CD14-positive monocyte (primary cell): ENCODE measurements at regions not wholly inside any gene's neighbourhood (a gene's known extent, or its start where the extent isn't known, plus 50 kb on each side); places are given as distances from the start of the nearest gene placed in this dataset.

Experiments
- DNase-seq, 3 donors: peaks; one replicate each; pipeline ENCODE4 v3.0.0-alpha.2; 2011 to 2022
- H2AFZ ChIP-seq: 2 replicates; pipeline ENCODE4 v1.6.0; 2012; ENCODE audit warnings: mild to moderate bottlenecking, low read depth, low read length, inconsistent platforms; ENCODE audit not compliant: insufficient read depth, poor library complexity, severe bottlenecking
- H3K27ac ChIP-seq, 2 donors: 1 replicate in 1 of 2; 2 replicates in 1 of 2; pipeline ENCODE4 v1.5.1; 2012 to 2013; ENCODE audit warnings: low read length in 2 of 2, control low read depth in 1 of 2, inconsistent platforms in 1 of 2, low read depth in 1 of 2, mild to moderate bottlenecking in 1 of 2
- H3K27me3 ChIP-seq, 2 donors: one replicate each; pipeline versions ENCODE4 v1.6.0 to v1.6.1; 2011 to 2013; ENCODE audit warnings: low read length in 2 of 2; ENCODE audit not compliant: control insufficient read depth in 2 of 2, insufficient read depth in 2 of 2
- H3K36me3 ChIP-seq, 2 donors: replicated peaks in 1 of 2; 1 replicate in 1 of 2; 2 replicates in 1 of 2; pipeline versions ENCODE4 v1.5.1 to v1.6.1; 2012 to 2013; ENCODE audit warnings: low read length in 2 of 2, control low read depth in 1 of 2, inconsistent platforms in 1 of 2, mild to moderate bottlenecking in 1 of 2; ENCODE audit not compliant: insufficient read depth in 2 of 2, control insufficient read depth in 1 of 2
- H3K4me1 ChIP-seq, 2 donors: 1 replicate in 1 of 2; 2 replicates in 1 of 2; pipeline versions ENCODE4 v1.5.1 to v1.6.1; 2012 to 2013; ENCODE audit warnings: low read length in 2 of 2, control low read depth in 1 of 2, inconsistent platforms in 1 of 2, mild to moderate bottlenecking in 1 of 2, moderate library complexity in 1 of 2; ENCODE audit not compliant: insufficient read depth in 2 of 2, control insufficient read depth in 1 of 2
- H3K4me2 ChIP-seq: replicated peaks from 2 replicates; pipeline ENCODE3; 2012; ENCODE audit warnings: low read length, moderate library complexity, mild to moderate bottlenecking; ENCODE audit not compliant: poor library complexity, severe bottlenecking; ENCODE audit errors: extremely low read depth
- H3K4me3 ChIP-seq, 3 experiments: fragments of 200-600 bp in 1 of 3; sonication (generic) in 1 of 3; replicated peaks in 1 of 3; 1 replicate in 2 of 3; 2 replicates in 1 of 3; pipeline ENCODE4 v1.5.1; 2011 to 2013; ENCODE audit warnings: low read length in 3 of 3, mild to moderate bottlenecking in 3 of 3, control low read depth in 2 of 3, low read depth in 2 of 3, inconsistent platforms in 1 of 3, moderate library complexity in 1 of 3
- H3K79me2 ChIP-seq: 2 replicates; pipeline ENCODE4 v1.6.0; 2012; ENCODE audit warnings: mild to moderate bottlenecking, control low read depth, inconsistent platforms, low read length, moderate library complexity; ENCODE audit not compliant: insufficient read depth
- H3K9ac ChIP-seq: 2 replicates; pipeline ENCODE4 v1.6.0; 2017; ENCODE audit warnings: low read length, mild to moderate bottlenecking; ENCODE audit not compliant: insufficient read depth, poor library complexity, severe bottlenecking
- H3K9me3 ChIP-seq, 2 donors: replicated peaks in 1 of 2; 1 replicate in 1 of 2; 2 replicates in 1 of 2; pipeline versions ENCODE4 v1.5.1 to v1.6.1; 2012 to 2013; ENCODE audit warnings: low read length in 2 of 2, control low read depth in 1 of 2; ENCODE audit not compliant: control insufficient read depth in 1 of 2, insufficient read depth in 1 of 2
- H4K20me1 ChIP-seq: 2 replicates; pipeline ENCODE4 v1.6.0; 2012; ENCODE audit warnings: mild to moderate bottlenecking, low read length, control low read depth, moderate library complexity; ENCODE audit not compliant: insufficient read depth
- H3K27ac Mint-ChIP-seq, 7 donors: one replicate each; pipeline ENCODE4 v1.8.0; 2020; ENCODE audit warnings: mild to moderate bottlenecking in 7 of 7, mixed read lengths in 7 of 7, moderate library complexity in 6 of 7, inconsistent platforms in 2 of 7
- H3K27me3 Mint-ChIP-seq, 3 donors: one replicate each; pipeline ENCODE4 v1.8.0; 2021 to 2022; ENCODE audit warnings: low read depth in 3 of 3, mild to moderate bottlenecking in 3 of 3, mixed read lengths in 3 of 3, moderate library complexity in 3 of 3, inconsistent platforms in 1 of 3
- H3K36me3 Mint-ChIP-seq, 2 donors: one replicate each; pipeline ENCODE4 v1.8.0; 2020; ENCODE audit warnings: mixed read lengths in 2 of 2, inconsistent platforms in 1 of 2, mild to moderate bottlenecking in 1 of 2
- H3K4me1 Mint-ChIP-seq: one replicate; pipeline ENCODE4 v1.8.0; 2020; ENCODE audit warnings: mild to moderate bottlenecking, mixed read lengths
- H3K4me3 Mint-ChIP-seq, 2 donors: one replicate each; pipeline ENCODE4 v1.8.0; 2020; ENCODE audit warnings: mild to moderate bottlenecking in 2 of 2, mixed read lengths in 2 of 2, moderate library complexity in 1 of 2
- H3K9me3 Mint-ChIP-seq, 7 donors: one replicate each; pipeline ENCODE4 v1.8.0; 2020 to 2022; ENCODE audit warnings: mixed read lengths in 7 of 7, mild to moderate bottlenecking in 6 of 7, moderate library complexity in 6 of 7, inconsistent platforms in 2 of 7
- CTCF ChIP-seq: fragments of 200-600 bp; IDR thresholded peaks from one replicate; pipeline ENCODE4 v1.8.0; 2022; ENCODE audit warnings: antibody characterized with exemption, mild to moderate bottlenecking
- WGBS: methylation state at CpG from one replicate; pipeline ENCODE4 v1.1.5; 2013; ENCODE audit warnings: missing lambda C conversion rate; ENCODE audit not compliant: insufficient coverage; 5-methylcytosine and 5-hydroxymethylcytosine counted together
- intact Hi-C, 2 donors: fragments of 100-400 bp; cut with micrococcal nuclease; formaldehyde crosslinking; loops; one replicate each; pipeline versions ENCODE4 v1.15.0 to v1.15.1; 2023

- no peaks in the 10 kb centered on the region for H3K4me1 ChIP-seq
- H3K4me2 ChIP-seq: no peak overlapping the region
- WGBS: 93% methylated on average over 2 of the region's 2 CpGs
- no peak overlapping the region for H3K9ac ChIP-seq
- H3K4me1 Mint-ChIP-seq: no peaks in the 10 kb centered on the region
- no peak overlapping the region for H3K4me3 Mint-ChIP-seq
- no peaks in the 10 kb centered on the region for H3K9me3 ChIP-seq
- H3K36me3 ChIP-seq: no peaks in the 10 kb centered on the region
- H3K36me3 Mint-ChIP-seq: no peaks in the 10 kb centered on the region
- no peak overlapping the region for H3K27ac Mint-ChIP-seq
- H3K9me3 Mint-ChIP-seq: no peaks in the 10 kb centered on the region
- no peak for DNase-seq
- no peak overlapping the region for H3K27ac ChIP-seq
- no peaks in the 10 kb centered on the region for H3K79me2 ChIP-seq
- H3K27me3 Mint-ChIP-seq: no peaks in the 10 kb centered on the region
- no peaks in the 10 kb centered on the region for H3K27me3 ChIP-seq
- no peaks in the 10 kb centered on the region for H4K20me1 ChIP-seq
- no peak overlapping the region for H3K4me3 ChIP-seq
- intact Hi-C loops: no loop called here
- no peak for TF ChIP-seq CTCF
- no peak overlapping the region for H2AFZ ChIP-seq
Measured at GRCh38 chr22:27470169-27470772, 331.3 kb downstream of the MN1 start.

GRCh38 chr22:27472975-27473374 is 328.6 kb downstream of the MN1 start:
- H3K27me3 Mint-ChIP-seq: peaks cover 0 to 8% (median 1%) of the 10 kb centered on the region in 3 donors
- DNase-seq: no peak
- Histone ChIP-seq H3K36me3 (no peaks in the 10 kb centered on the region), H3K4me3 (no peak overlapping the region), H3K4me1 (no peaks in the 10 kb centered on the region), H4K20me1 (no peaks in the 10 kb centered on the region), H3K9me3 (no peaks in the 10 kb centered on the region), H3K79me2 (no peaks in the 10 kb centered on the region), H3K9ac (no peak overlapping the region), H3K27me3 (no peaks in the 10 kb centered on the region), H3K27ac (no peak overlapping the region), H3K4me2 (no peak overlapping the region), H2AFZ (no peak overlapping the region)
- WGBS: 67% methylated on average over 1 of the region's 4 CpGs
- H3K36me3 Mint-ChIP-seq: no peaks in the 10 kb centered on the region
- no peak overlapping the region for H3K27ac Mint-ChIP-seq
- intact Hi-C loops: no loop called here
- H3K4me3 Mint-ChIP-seq: no peak overlapping the region
- peaks cover 0 to 2% (median 0%) of the 10 kb centered on the region in 7 donors for H3K9me3 Mint-ChIP-seq
- no peak for TF ChIP-seq CTCF
- H3K4me1 Mint-ChIP-seq: no peaks in the 10 kb centered on the region
